ENCODE measurements at regions not wholly inside any gene's neighbourhood (a gene's known extent, or its start where the extent isn't known, plus 50 kb on each side); places are given as distances from the start of the nearest gene placed in this dataset.
"Not testable (repeated sequence)": the region's sequence is repeated elsewhere in the genome, so short reads cannot be mapped to it uniquely, and the experiment has no call there.

- DNase-seq, result no peak
Observed at GRCh38 chr3:86519819-86520218, 471.1 kb downstream of the VGLL3 start.

GRCh38 chr3:86481636-86482035 is 509.3 kb downstream of the VGLL3 start:
- no peak for DNase-seq

DNA sequence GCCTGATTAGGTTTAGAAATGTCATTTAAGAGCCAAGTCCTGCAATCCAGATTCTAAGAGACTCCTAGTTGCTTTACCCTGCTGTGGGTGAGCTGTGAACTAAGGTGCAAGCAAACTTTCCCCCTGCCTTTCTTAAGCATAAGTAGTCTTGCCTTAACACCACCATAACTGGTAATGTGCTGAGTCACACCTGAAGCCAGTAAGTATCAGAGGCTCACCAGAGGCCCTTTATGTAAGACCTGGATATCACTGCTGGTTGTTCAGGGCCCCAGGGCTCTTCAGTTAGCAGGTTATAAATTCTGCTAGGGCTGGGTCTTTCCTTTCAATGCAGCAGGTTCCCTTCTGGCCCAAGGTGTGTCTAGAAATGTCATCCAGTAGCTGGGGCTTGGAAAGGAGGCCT is 509.9 kb downstream of the VGLL3 start:
- DNase-seq, result no peak

DNA sequence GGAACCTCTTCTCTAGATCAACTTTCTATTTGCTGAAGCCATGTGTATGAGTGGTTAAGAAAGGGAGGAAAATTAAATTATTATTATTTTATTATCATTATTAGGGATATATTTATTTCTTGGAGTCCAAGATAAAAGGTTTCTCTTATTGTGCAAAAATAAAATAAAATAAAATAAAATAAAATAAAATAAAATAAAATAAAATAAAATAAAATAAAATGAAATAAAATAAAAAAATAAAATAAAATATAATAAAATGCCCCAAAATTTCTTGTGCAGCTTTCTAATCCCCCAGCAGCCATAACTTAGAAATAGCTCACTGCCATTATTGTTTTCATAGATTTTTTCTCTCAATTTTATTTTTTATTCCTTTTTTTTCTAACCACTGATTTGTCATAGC is 526.8 kb downstream of the VGLL3 start:
- DNase-seq, result no peak

GRCh38 chr3:86451749-86452148 is 539.2 kb downstream of the VGLL3 start:
- no peak for DNase-seq

GRCh38 chr3:86438544-86438943 is 552.4 kb downstream of the VGLL3 start:
- no peak for DNase-seq

DNA sequence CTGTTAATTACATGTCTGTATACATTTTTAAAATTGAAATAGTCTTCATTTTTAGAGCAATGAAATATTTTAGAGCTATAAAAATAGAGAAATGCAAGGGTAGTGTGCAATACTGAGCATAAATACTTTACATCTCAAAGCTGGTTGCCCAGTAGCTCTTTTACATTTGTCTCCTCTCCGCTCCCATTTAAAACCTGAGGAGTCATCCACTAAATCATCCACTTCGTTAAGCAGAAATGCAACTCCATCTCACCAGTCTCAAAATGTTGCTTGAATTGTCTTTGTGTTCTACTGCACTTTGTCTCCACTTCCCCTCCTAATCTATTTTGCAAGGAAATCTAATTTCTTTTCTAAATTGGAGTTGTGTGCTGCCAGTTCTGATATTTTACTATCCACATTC is 563.6 kb downstream of the VGLL3 start:
- DNase-seq, result no peak

DNA sequence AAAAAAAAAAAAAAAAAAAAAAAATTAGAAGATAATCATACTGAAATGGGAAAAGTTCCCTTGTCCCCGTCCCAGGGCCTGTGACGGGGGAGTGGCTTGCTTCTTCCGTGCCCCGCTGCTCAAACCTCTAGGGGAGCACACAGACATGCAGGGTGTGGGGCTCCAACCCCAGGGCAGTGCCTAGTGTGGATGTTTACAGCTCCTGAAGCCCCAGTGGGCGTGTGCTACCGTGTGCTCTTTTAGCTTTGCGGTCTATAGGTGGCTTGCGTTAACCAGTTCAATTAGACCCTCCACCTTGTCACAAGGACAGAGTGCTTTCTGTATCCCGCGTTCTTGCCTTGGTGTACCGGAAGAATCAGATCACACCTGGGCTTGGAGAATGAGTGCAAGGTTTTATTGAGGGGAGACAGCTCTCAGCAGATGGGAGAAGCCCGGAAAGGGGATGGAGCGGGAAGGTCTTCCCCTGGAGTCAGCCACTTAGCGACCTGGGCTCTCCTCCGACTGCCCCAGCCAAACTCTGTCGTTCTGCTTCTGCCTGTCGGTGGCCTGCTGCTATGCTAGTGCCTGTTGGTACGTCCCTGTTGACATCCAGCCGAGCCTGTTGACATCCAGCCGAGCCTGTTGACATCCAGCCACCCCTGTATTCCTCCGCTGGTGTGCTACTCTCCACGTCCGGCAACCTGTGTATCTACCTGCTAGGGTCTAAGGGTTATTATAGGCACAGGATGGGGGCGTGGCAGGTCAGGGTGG is 569.8 kb downstream of the VGLL3 start:
- no peak for DNase-seq

- no peak for DNase-seq
Observed at GRCh38 chr3:86418861-86419260, 572.1 kb downstream of the VGLL3 start.

- no peak for DNase-seq
Observed at GRCh38 chr3:86416334-86416733, 574.6 kb downstream of the VGLL3 start.

GRCh38 chr3:86413645-86414044 is 577.3 kb downstream of the VGLL3 start:
- DNase-seq, result no peak

GRCh38 chr3:86410587-86410986 is 580.4 kb downstream of the VGLL3 start:
- no peak for DNase-seq

GRCh38 chr3:86389759-86390158 is 601.2 kb downstream of the VGLL3 start:
- not testable (repeated sequence) for DNase-seq

- DNase-seq, result no peak
Observed at GRCh38 chr3:86388820-86389219, 602.1 kb downstream of the VGLL3 start.

- no peak for DNase-seq
Observed at GRCh38 chr3:86382556-86382955, 608.4 kb downstream of the VGLL3 start.

DNA sequence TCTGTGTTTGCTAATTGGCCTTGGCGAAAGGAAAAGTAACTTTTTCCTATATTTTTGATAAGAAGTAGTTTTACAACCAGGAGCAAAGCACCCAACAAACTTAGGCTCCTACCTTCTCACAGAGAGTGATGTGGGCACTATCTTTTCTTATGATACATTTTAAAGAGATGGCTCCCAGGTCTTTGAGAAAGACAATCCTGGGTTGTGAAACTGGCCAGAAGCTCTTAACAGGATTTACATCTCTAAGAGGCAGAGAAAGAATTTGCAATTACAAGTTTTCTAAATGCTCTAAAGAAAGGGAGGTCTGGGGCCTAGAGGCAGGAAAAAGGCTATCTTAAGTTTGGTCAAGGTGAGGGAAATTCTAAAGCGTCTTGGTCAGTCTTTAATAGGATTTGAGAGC is 609.7 kb downstream of the VGLL3 start:
- no peak for DNase-seq

DNA sequence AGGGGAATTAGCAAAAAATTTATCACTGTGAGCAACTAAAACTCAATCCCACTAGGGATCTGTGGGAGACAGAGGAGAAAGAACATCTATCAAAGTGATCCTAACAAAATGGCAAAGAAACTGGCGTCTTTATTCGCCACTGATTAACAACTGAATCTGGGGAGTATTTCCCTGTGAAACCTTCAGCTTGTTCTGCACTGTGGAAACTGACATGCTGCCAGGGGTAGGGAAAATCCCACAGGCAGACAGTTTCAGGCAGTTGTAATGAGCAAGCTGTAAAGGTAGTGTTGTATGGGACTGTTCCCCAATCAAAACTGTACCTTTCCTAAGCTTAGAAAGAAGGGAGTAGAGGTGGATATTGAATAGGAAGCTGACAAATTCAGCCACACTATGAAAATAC is 611.7 kb downstream of the VGLL3 start:
- DNase-seq, result no peak

DNA sequence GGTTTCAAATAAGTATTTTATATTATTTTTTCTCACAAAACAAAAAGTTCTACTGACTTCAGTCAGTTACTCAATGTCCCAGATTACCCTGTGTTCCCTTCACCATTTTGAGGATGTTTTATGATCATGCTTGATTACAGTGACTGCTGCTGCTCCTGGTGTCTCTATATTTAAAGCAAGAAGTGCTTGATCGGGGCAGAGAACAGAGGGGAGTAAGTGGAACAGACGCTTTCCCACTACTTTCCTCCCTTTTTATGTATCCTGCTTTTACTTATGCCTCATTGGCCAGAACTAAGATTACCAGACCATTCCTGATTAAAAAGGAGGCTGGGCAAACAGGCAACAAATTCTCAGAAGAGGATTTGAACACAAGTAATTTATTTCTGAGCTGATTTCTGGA is 612.1 kb downstream of the VGLL3 start:
- DNase-seq, result no peak

- not testable (repeated sequence) for DNase-seq
Observed at GRCh38 chr3:86335566-86335965, 655.4 kb downstream of the VGLL3 start.

DNA sequence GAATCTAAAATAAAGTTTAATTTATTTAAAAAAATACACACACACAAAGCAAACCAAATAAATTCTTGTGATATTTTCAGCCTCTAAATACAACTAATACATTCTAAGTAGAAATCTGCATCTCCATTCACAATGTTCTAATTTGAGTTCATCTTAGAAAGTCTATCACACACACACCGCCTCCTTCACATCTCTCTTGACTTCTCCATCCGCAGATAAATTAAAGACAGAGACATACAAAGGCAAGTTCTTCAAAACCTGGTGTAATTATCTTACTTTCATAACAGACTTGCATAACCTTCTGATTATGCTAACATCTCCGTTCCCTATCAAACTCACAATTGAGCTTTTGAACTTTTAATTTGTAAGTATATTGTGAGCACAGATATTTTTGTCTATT is 657.3 kb downstream of the VGLL3 start:
- DNase-seq, result no peak

DNA sequence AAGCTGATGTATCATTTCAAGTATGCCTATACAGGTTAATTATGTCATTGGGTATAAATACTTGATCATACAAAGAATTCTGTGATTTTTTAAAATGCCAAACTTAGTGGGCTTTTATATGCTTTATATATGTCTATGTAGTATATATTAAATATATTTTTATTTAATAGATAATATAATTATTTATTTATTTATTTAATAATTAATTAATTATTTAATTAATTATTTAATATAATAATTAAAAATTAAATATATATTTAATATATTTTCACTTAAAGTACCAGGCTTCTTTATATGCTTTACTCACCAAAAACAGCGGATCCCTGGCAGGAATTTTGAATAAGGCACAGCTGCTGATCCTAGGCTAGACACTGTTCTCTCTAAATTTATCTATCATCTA is 687.0 kb downstream of the VGLL3 start:
- DNase-seq, result no peak

DNA sequence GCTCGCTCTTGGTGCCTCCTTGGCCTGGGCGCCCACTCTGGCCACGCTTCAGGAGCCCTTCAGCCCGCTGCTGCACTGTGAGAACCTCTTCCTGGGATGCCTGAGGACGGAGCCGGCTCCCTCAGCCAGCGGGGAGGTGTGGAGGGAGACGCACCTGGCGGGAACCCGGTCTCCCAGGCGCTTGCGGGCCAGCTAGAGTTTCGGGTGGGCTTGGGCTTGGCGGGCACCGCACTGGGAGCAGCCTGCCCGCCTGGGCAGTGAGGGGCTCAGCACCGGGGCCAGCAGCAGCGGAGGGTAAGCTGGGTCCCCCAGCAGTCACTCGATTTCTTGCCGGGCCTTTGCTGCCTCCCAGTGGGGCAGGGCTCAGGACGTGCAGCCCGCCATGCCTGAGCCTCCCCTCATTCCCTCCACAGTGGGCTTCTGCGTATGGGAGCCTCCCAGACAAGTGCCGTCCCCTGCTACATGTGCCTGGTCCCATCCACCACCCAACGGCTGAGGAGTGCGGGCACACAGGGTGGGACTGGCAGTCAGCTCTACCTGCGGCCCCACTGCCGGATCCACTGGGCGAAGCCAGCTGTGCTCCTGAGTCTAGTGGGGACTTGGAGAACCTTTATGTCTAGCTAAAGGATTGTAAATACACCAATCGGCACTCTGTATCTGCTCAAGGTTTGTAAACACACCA is 708.7 kb downstream of the VGLL3 start:
- no peak for DNase-seq

GRCh38 chr3:86269364-86270155 is 721.4 kb downstream of the VGLL3 start:
- no peak for DNase-seq

All from 8988T (cell line).